Esophagus muscularis mucosa (tissue), 4 donors: ENCODE measurements at regions not wholly inside any gene's neighbourhood (a gene's known extent, or its start where the extent isn't known, plus 50 kb on each side); places are given as distances from the start of the nearest gene placed in this dataset.

ENCODE experiments used
- DNase-seq: peaks from one replicate; pipeline ENCODE4 v3.0.0-alpha.2; 2017; ENCODE audit errors: extremely low spot score
- H3K27ac ChIP-seq, 4 donors: fragments of 200-600 bp; sonication (generic); replicated peaks in 1 of 4; 1 replicate in 3 of 4; 2 replicates in 1 of 4; pipeline ENCODE4 v1.5.1; 2016 to 2019; ENCODE audit warnings: mild to moderate bottlenecking in 1 of 4
- H3K27me3 ChIP-seq, 4 donors: fragments of 200-600 bp; sonication (generic); one replicate each; pipeline versions ENCODE4 v1.5.1 to v1.6.0; 2016 to 2019
- H3K36me3 ChIP-seq, 4 donors: fragments of 200-600 bp; sonication (generic); one replicate each; pipeline ENCODE4 v1.5.1; 2016 to 2019
- H3K4me1 ChIP-seq, 4 donors: fragments of 200-600 bp; sonication (generic); one replicate each; pipeline ENCODE4 v1.5.1; 2016 to 2019
- H3K4me3 ChIP-seq, 4 donors: fragments of 200-600 bp; sonication (generic); 1 replicate in 2 of 4; 2 replicates in 2 of 4; pipeline ENCODE4 v1.5.1; 2016 to 2019; ENCODE audit warnings: mild to moderate bottlenecking in 4 of 4, moderate library complexity in 1 of 4
- H3K9me3 ChIP-seq, 4 donors: fragments of 200-600 bp; sonication (generic); 1 replicate in 3 of 4; 2 replicates in 1 of 4; pipeline ENCODE4 v1.5.1; 2016 to 2019
- CTCF ChIP-seq, 3 experiments: fragments of 200-600 bp in 2 of 3; fragments of 450-650 bp in 1 of 3; sonication (generic) in 2 of 3; IDR thresholded peaks; one replicate each; pipeline ENCODE4 v1.5.1; 2017 to 2019; ENCODE audit warnings: antibody characterized with exemption in 3 of 3, mild to moderate bottlenecking in 2 of 3, moderate library complexity in 1 of 3
- EP300 ChIP-seq: sonication (generic); formaldehyde crosslinking; IDR thresholded peaks from one replicate; pipeline ENCODE4 v1.6.1; 2017; ENCODE audit warnings: antibody characterized with exemption
- POLR2A ChIP-seq: fragments of 450-650 bp; IDR thresholded peaks from one replicate; pipeline ENCODE4 v1.6.1; 2017; ENCODE audit warnings: antibody characterized with exemption, moderate library complexity, mild to moderate bottlenecking, low read depth
- POLR2AphosphoS5 ChIP-seq, 2 donors: sonication (generic); formaldehyde crosslinking; IDR thresholded peaks; one replicate each; pipeline ENCODE4 v1.6.1; 2017; ENCODE audit warnings: antibody characterized with exemption in 2 of 2
- WGBS: methylation state at CpG from one replicate; pipeline ENCODE4 v1.1.5; 2018; 5-methylcytosine and 5-hydroxymethylcytosine counted together
- intact Hi-C: fragments of 100-400 bp; cut with DNase I; formaldehyde crosslinking; loops from one replicate; pipeline ENCODE4 v1.15.1; 2023

- no peak overlapping the region for H3K27ac ChIP-seq
- intact Hi-C loops: no loop called here
Observed at GRCh38 chr3:43215663-43216275, 70.6 kb upstream of the SNRK start.

GRCh38 chr3:43215138-43215537 lies 71.2 kb upstream of the SNRK start:
- WGBS: 98% methylated on average over 3 of the region's 3 CpGs

More at GRCh38 chr3:43215663-43216275, 70.6 kb upstream of the SNRK start:
- DNase-seq: peak; percentile 5
- H3K36me3 ChIP-seq: no peaks in the 10 kb centered on the region
- no peak overlapping the region for H3K4me3 ChIP-seq
- 92% methylated on average over 3 of the region's 3 CpGs for WGBS
- no peaks in the 10 kb centered on the region for H3K27me3 ChIP-seq
- H3K4me1 ChIP-seq: peaks cover 0 to 3% (median 0%) of the 10 kb centered on the region in 4 donors
- TF ChIP-seq POLR2A (no peak), CTCF (IDR thresholded peaks at IDR 0.05) (peak in 1 of 3 experiments; percentile 3), EP300 (no peak), POLR2AphosphoS5 (IDR thresholded peaks at IDR 0.05) (no peak)
- H3K9me3 ChIP-seq: no peaks in the 10 kb centered on the region

GRCh38 chr3:43214616-43215015 lies 71.7 kb upstream of the SNRK start:
- no peak for DNase-seq
- peaks cover 0 to 3% (median 0%) of the 10 kb centered on the region in 4 donors for H3K4me1 ChIP-seq
- WGBS: 86% methylated on average over 4 of the region's 4 CpGs
- intact Hi-C loops: no loop called here
- H3K9me3 ChIP-seq: no peaks in the 10 kb centered on the region
- no peak for TF ChIP-seq POLR2AphosphoS5 (IDR thresholded peaks at IDR 0.05)
- TF ChIP-seq POLR2A: no peak
- TF ChIP-seq EP300: no peak
- TF ChIP-seq CTCF (IDR thresholded peaks at IDR 0.05): no peak
- no peaks in the 10 kb centered on the region for H3K36me3 ChIP-seq
- H3K27ac ChIP-seq: no peak overlapping the region
- H3K4me3 ChIP-seq: no peak overlapping the region
- H3K27me3 ChIP-seq: no peaks in the 10 kb centered on the region

More at GRCh38 chr3:43215138-43215537, 71.2 kb upstream of the SNRK start:
- H3K27me3 ChIP-seq: no peaks in the 10 kb centered on the region
- peak; percentile 80 for DNase-seq
- H3K4me3 ChIP-seq: no peak overlapping the region
- intact Hi-C loops: no loop called here
- no peak for TF ChIP-seq POLR2AphosphoS5 (IDR thresholded peaks at IDR 0.05)
- TF ChIP-seq POLR2A: no peak
- TF ChIP-seq EP300: no peak
- no peak for TF ChIP-seq CTCF (IDR thresholded peaks at IDR 0.05)
- H3K9me3 ChIP-seq: no peaks in the 10 kb centered on the region
- no peak overlapping the region for H3K27ac ChIP-seq
- peaks cover 0 to 3% (median 0%) of the 10 kb centered on the region in 4 donors for H3K4me1 ChIP-seq
- H3K36me3 ChIP-seq: no peaks in the 10 kb centered on the region

- DNase-seq: no peak
- 90% methylated on average over 1 of the region's 1 CpG for WGBS
Observed at GRCh38 chr3:43213631-43214030, 72.7 kb upstream of the SNRK start.

More at GRCh38 chr3:43213631-43214030, 72.7 kb upstream of the SNRK start:
- H3K4me3 ChIP-seq: no peak overlapping the region
- H3K27ac ChIP-seq: no peak overlapping the region
- no peaks in the 10 kb centered on the region for H3K36me3 ChIP-seq
- peaks cover 0 to 3% (median 0%) of the 10 kb centered on the region in 4 donors for H3K4me1 ChIP-seq
- no peak for TF ChIP-seq POLR2A
- no peak for TF ChIP-seq CTCF (IDR thresholded peaks at IDR 0.05)
- no peak for TF ChIP-seq POLR2AphosphoS5 (IDR thresholded peaks at IDR 0.05)
- TF ChIP-seq EP300: no peak
- intact Hi-C loops: no loop called here
- H3K27me3 ChIP-seq: no peaks in the 10 kb centered on the region
- no peaks in the 10 kb centered on the region for H3K9me3 ChIP-seq
